ENCODE measurements at regions not wholly inside any gene's neighbourhood (a gene's known extent, or its start where the extent isn't known, plus 50 kb on each side); places are given as distances from the start of the nearest gene placed in this dataset.

GRCh38 chr16:64364416-64364815, 757.4 kb downstream of the CDH11 start:
- no peak overlapping the region for H3T11ph ChIP-seq (ENCODE audit: low read length)
- H4K8ac ChIP-seq (replicated peaks; ENCODE audit: insufficient read length, low read depth, low read length): no peak overlapping the region
- no peak overlapping the region for H3K14ac ChIP-seq (ENCODE audit: insufficient read depth, low read length)
- H2BK5ac ChIP-seq (ENCODE audit: insufficient read length, low read length): no peak overlapping the region
- no peak overlapping the region for H3K4me2 ChIP-seq (ENCODE audit: insufficient read depth, insufficient read length, low read length)
- no peaks in the 10 kb centered on the region for H3K23me2 ChIP-seq (ENCODE audit: insufficient read length, low read depth, low read length, poor library complexity, severe bottlenecking)
- H2AFZ ChIP-seq (ENCODE audit: low read length): no peak overlapping the region
- no peak overlapping the region for H2BK20ac ChIP-seq (ENCODE audit: low read depth, low read length, poor library complexity, severe bottlenecking)
- no peaks in the 10 kb centered on the region for H3K79me1 ChIP-seq (ENCODE audit: insufficient read depth, low read depth, low read length, poor library complexity, severe bottlenecking)
- no peaks in the 10 kb centered on the region for H3K4me1 ChIP-seq (ENCODE audit: insufficient read depth, low read length)
- no peaks in the 10 kb centered on the region for H3K27me3 Mint-ChIP-seq (ENCODE audit: low read depth)
- no CpG with 5 or more reads among the region's 1 CpG for WGBS (ENCODE audit: extremely low coverage, insufficient read length, low lambda C conversion rate)
- no peak overlapping the region for H2BK15ac ChIP-seq (ENCODE audit: low read depth, low read length)
- DNase-seq: no peak
- H3K4ac ChIP-seq (ENCODE audit: low read depth, low read length): no peak overlapping the region
- no peak overlapping the region for H4K91ac ChIP-seq (ENCODE audit: insufficient read length, low read depth, low read length)
- H3K9me3 ChIP-seq (ENCODE audit: control insufficient read depth, low read depth, low read length): no peaks in the 10 kb centered on the region
- H4K20me1 ChIP-seq (ENCODE audit: control insufficient read depth, insufficient read depth, insufficient read length): no peaks in the 10 kb centered on the region
- no peaks in the 10 kb centered on the region for H3K9me3 Mint-ChIP-seq
- H3K79me2 ChIP-seq (ENCODE audit: insufficient read depth, low read length): no peaks in the 10 kb centered on the region
- H3K23ac ChIP-seq (ENCODE audit: insufficient read length, low read depth, low read length): no peak overlapping the region
- H3K4me1 Mint-ChIP-seq: no peaks in the 10 kb centered on the region
- H3K27me3 ChIP-seq (ENCODE audit: insufficient read depth, low read length): no peaks in the 10 kb centered on the region
- no peak overlapping the region for H3K4me3 Mint-ChIP-seq
- H3K36me3 Mint-ChIP-seq (ENCODE audit: insufficient read depth in 1 of 3, low read depth in 3 of 3): no peaks in the 10 kb centered on the region
- no peak overlapping the region for H2BK12ac ChIP-seq (ENCODE audit: insufficient read length, low read depth, low read length)
- no peak overlapping the region for H3K56ac ChIP-seq (ENCODE audit: insufficient read length, low read depth, low read length)
- H3K9ac ChIP-seq (ENCODE audit: extremely low read depth, insufficient read length, low read length): no peak overlapping the region
- H3K27ac ChIP-seq (ENCODE audit: insufficient read length, low read depth, low read length): no peak overlapping the region
- no peak overlapping the region for H4K5ac ChIP-seq (ENCODE audit: insufficient read length, low read depth, low read length)
- no peak for TF ChIP-seq CTCF (conservative IDR thresholded peaks at IDR 0.05)
- no peak overlapping the region for H3K27ac Mint-ChIP-seq
- no peak overlapping the region for H3K18ac ChIP-seq (ENCODE audit: insufficient read length, low read depth, low read length)
- H2BK120ac ChIP-seq (ENCODE audit: low read depth, low read length, poor library complexity, severe bottlenecking): no peak overlapping the region
- H2AK5ac ChIP-seq (ENCODE audit: insufficient read length, low read length): no peak overlapping the region

Measured in H9 (cell line).